Tibial nerve (tissue), 4 donors: ENCODE measurements at regions not wholly inside any gene's neighbourhood (a gene's known extent, or its start where the extent isn't known, plus 50 kb on each side); places are given as distances from the start of the nearest gene placed in this dataset.

Experiments
- DNase-seq, 2 donors: peaks; one replicate each; pipeline ENCODE4 v3.0.0-alpha.2; 2019; ENCODE audit warnings: low spot score in 2 of 2
- H3K27ac ChIP-seq, 4 donors: fragments of 200-600 bp; sonication (generic) in 3 of 4; one replicate each; pipeline ENCODE4 v1.5.1; 2017 to 2019; ENCODE audit warnings: mild to moderate bottlenecking in 1 of 4
- H3K27me3 ChIP-seq, 2 donors: fragments of 200-600 bp; sonication (generic) in 1 of 2; one replicate each; pipeline versions ENCODE4 v1.5.1 to v1.6.0; 2017 to 2019
- H3K36me3 ChIP-seq, 3 donors: fragments of 200-600 bp; sonication (generic); one replicate each; pipeline ENCODE4 v1.5.1; 2018 to 2019
- H3K4me1 ChIP-seq, 4 donors: fragments of 200-600 bp; sonication (generic) in 3 of 4; one replicate each; pipeline ENCODE4 v1.5.1; 2017 to 2019
- H3K4me3 ChIP-seq, 4 donors: fragments of 200-600 bp; sonication (generic) in 3 of 4; one replicate each; pipeline ENCODE4 v1.5.1; 2017 to 2019; ENCODE audit warnings: mild to moderate bottlenecking in 1 of 4, moderate library complexity in 1 of 4
- H3K9me3 ChIP-seq, 4 donors: fragments of 200-600 bp; sonication (generic) in 3 of 4; one replicate each; pipeline ENCODE4 v1.5.1; 2017 to 2019
- CTCF ChIP-seq, 5 experiments: fragments of 200-600 bp in 3 of 5; fragments of 450-650 bp in 2 of 5; sonication (generic) in 3 of 5; IDR thresholded peaks; one replicate each; pipeline ENCODE4 v1.5.1; 2016 to 2019; ENCODE audit warnings: antibody characterized with exemption in 5 of 5, mild to moderate bottlenecking in 3 of 5, moderate library complexity in 2 of 5
- EP300 ChIP-seq, 2 donors: sonication (generic); formaldehyde crosslinking; IDR thresholded peaks; one replicate each; pipeline ENCODE4 v1.6.1; 2017; ENCODE audit warnings: antibody characterized with exemption in 2 of 2, mild to moderate bottlenecking in 1 of 2
- POLR2A ChIP-seq, 2 donors: fragments of 450-650 bp; IDR thresholded peaks; one replicate each; pipeline ENCODE4 v1.6.1; 2017; ENCODE audit warnings: antibody characterized with exemption in 2 of 2, mild to moderate bottlenecking in 2 of 2, moderate library complexity in 2 of 2
- WGBS, 2 donors: methylation state at CpG; one replicate each; pipeline ENCODE4 v1.1.5; 2018; 5-methylcytosine and 5-hydroxymethylcytosine counted together

GRCh38 chr6:26165261-26165790 lies 78.1 kb downstream of the HFE start:
- peaks cover 0 to 14% (median 0%) of the 10 kb centered on the region in 3 donors for H3K36me3 ChIP-seq
- H3K27me3 ChIP-seq: no peaks in the 10 kb centered on the region
- H3K4me3 ChIP-seq: no peak overlapping the region
- no peak for DNase-seq
- 87% methylated on average over 6 of the region's 6 CpGs for WGBS, 2 donors
- H3K9me3 ChIP-seq: no peaks in the 10 kb centered on the region
- no peaks in the 10 kb centered on the region for H3K4me1 ChIP-seq
- TF ChIP-seq CTCF (IDR thresholded peaks at IDR 0.05) (no peak), EP300 (IDR thresholded peaks at IDR 0.05) (no peak), POLR2A (IDR thresholded peaks at IDR 0.05) (no peak)
- no peak overlapping the region for H3K27ac ChIP-seq

GRCh38 chr6:26170181-26170580 lies 83.0 kb downstream of the HFE start:
- Histone ChIP-seq H3K9me3 (no peaks in the 10 kb centered on the region), H3K36me3 (no peaks in the 10 kb centered on the region), H3K27me3 (no peaks in the 10 kb centered on the region), H3K4me1 (peaks cover 0 to 11% (median 4%) of the 10 kb centered on the region in 4 donors), H3K4me3 (no peak overlapping the region), H3K27ac (peak overlapping the region in 1 of 4 donors; percentile 96)
- TF ChIP-seq POLR2A (IDR thresholded peaks at IDR 0.05) (no peak), EP300 (IDR thresholded peaks at IDR 0.05) (no peak), CTCF (IDR thresholded peaks at IDR 0.05) (no peak)
- WGBS, 2 donors: 49 to 51% methylated on average over 2 of the region's 2 CpGs
- DNase-seq: no peak

GRCh38 chr6:26170951-26171841 lies 84.0 kb downstream of the HFE start:
- no peak for TF ChIP-seq CTCF (IDR thresholded peaks at IDR 0.05)
- no peak for TF ChIP-seq POLR2A (IDR thresholded peaks at IDR 0.05)
- TF ChIP-seq EP300 (IDR thresholded peaks at IDR 0.05): no peak
- Histone ChIP-seq H3K9me3 (no peaks in the 10 kb centered on the region), H3K36me3 (no peaks in the 10 kb centered on the region), H3K4me1 (peaks cover 0 to 11% (median 4%) of the 10 kb centered on the region in 4 donors), H3K27me3 (no peaks in the 10 kb centered on the region), H3K27ac (peak overlapping the region; percentile 90 to 99 (median 96)), H3K4me3 (peak overlapping the region; percentile 43 to 80 (median 76))
- DNase-seq: no peak
- WGBS, 2 donors: 21 to 22% methylated on average over 10 of the region's 10 CpGs

GRCh38 chr6:26172608-26172968 lies 85.4 kb downstream of the HFE start:
- no peak for TF ChIP-seq CTCF (IDR thresholded peaks at IDR 0.05)
- no peak for TF ChIP-seq EP300 (IDR thresholded peaks at IDR 0.05)
- no peak for TF ChIP-seq POLR2A (IDR thresholded peaks at IDR 0.05)
- no peaks in the 10 kb centered on the region for H3K36me3 ChIP-seq
- 6 to 9% methylated on average over 10 of the region's 10 CpGs for WGBS, 2 donors

GRCh38 chr6:26173836-26174145 lies 86.6 kb downstream of the HFE start:
- TF ChIP-seq POLR2A (IDR thresholded peaks at IDR 0.05): no peak
- no peak for TF ChIP-seq CTCF (IDR thresholded peaks at IDR 0.05)
- no peak for TF ChIP-seq EP300 (IDR thresholded peaks at IDR 0.05)
- Histone ChIP-seq H3K27ac (peak overlapping the region in 1 of 4 donors; percentile 99), H3K36me3 (no peaks in the 10 kb centered on the region), H3K4me3 (no peak overlapping the region), H3K27me3 (no peaks in the 10 kb centered on the region), H3K9me3 (no peaks in the 10 kb centered on the region), H3K4me1 (peaks cover 0 to 11% (median 4%) of the 10 kb centered on the region in 4 donors)
- 94 to 96% methylated on average over 4 of the region's 4 CpGs for WGBS, 2 donors
- no peak for DNase-seq

More at GRCh38 chr6:26172608-26172968, 85.4 kb downstream of the HFE start:
- no peak for DNase-seq
- Histone ChIP-seq H3K27ac (peak overlapping the region; percentile 90 to 99 (median 96)), H3K4me1 (peaks cover 0 to 11% (median 4%) of the 10 kb centered on the region in 4 donors), H3K4me3 (peak overlapping the region; percentile 43 to 80 (median 76)), H3K9me3 (no peaks in the 10 kb centered on the region), H3K27me3 (no peaks in the 10 kb centered on the region)
